WTC11 (cell line): ENCODE measurements at regions not wholly inside any gene's neighbourhood (a gene's known extent, or its start where the extent isn't known, plus 50 kb on each side); places are given as distances from the start of the nearest gene placed in this dataset.

ENCODE experiments used
- ATF3 ChIP-seq: sonication (generic); formaldehyde crosslinking; conservative IDR thresholded peaks from 2 replicates; pipeline ENCODE4 v1.8.1; 2022; ENCODE audit warnings: mild to moderate bottlenecking, missing genetic modification reagents
- CREB1 ChIP-seq: sonication (generic); formaldehyde crosslinking; IDR thresholded peaks from 2 replicates; pipeline ENCODE4 v1.8.0; 2023; ENCODE audit warnings: mild to moderate bottlenecking, missing genetic modification reagents
- MAX ChIP-seq: sonication (generic); formaldehyde crosslinking; IDR thresholded peaks from 2 replicates; pipeline ENCODE4 v1.8.0; 2022; ENCODE audit warnings: mild to moderate bottlenecking, missing genetic modification reagents
- OVOL2 ChIP-seq: fragments of 250-450 bp; sonication (Bioruptor Pico); IDR thresholded peaks from 2 replicates; pipeline ENCODE4 v1.9.0; 2021; ENCODE audit warnings: mild to moderate bottlenecking, borderline replicate concordance
- STAT6 ChIP-seq: sonication (generic); formaldehyde crosslinking; conservative IDR thresholded peaks from 2 replicates; pipeline ENCODE4 v1.8.1; 2023; ENCODE audit warnings: mild to moderate bottlenecking, low read depth, missing genetic modification reagents, moderate library complexity
- ZNF263 ChIP-seq: sonication (generic); formaldehyde crosslinking; IDR thresholded peaks from 2 replicates; pipeline ENCODE4 v1.8.1; 2022; ENCODE audit warnings: low read depth, mild to moderate bottlenecking, moderate library complexity, missing genetic modification reagents

GRCh38 chr9:784916-785315 is 56.6 kb upstream of the DMRT1 start:
- TF ChIP-seq ATF3 (CRISPR knock-in tag), result no peak
- no peak for TF ChIP-seq STAT6 (CRISPR knock-in tag)
- TF ChIP-seq ZNF263 (CRISPR knock-in tag), result no peak
- no peak for TF ChIP-seq CREB1
- no peak for TF ChIP-seq MAX (CRISPR knock-in tag)
- no peak for TF ChIP-seq OVOL2 (CRISPR knock-in tag)
